DND-41 (cell line): ENCODE measurements at regions not wholly inside any gene's neighbourhood (a gene's known extent, or its start where the extent isn't known, plus 50 kb on each side); places are given as distances from the start of the nearest gene placed in this dataset.

Source experiments
- EZH2 ChIP-seq: IDR thresholded peaks from 3 replicates; pipeline ENCODE4 v1.6.1; 2012; ENCODE audit warnings: borderline replicate concordance, low read depth, mild to moderate bottlenecking, moderate library complexity, low read length, inconsistent platforms; ENCODE audit not compliant: severe bottlenecking
- TF ChIP-seq, protein P1 (sequence below): IDR thresholded peaks from 2 replicates; pipeline ENCODE4 v1.5.1; 2012; ENCODE audit warnings: borderline replicate concordance, low read length, moderate library complexity, mild to moderate bottlenecking; ENCODE audit not compliant: poor library complexity, severe bottlenecking; ENCODE audit errors: extremely low read depth

DNA sequence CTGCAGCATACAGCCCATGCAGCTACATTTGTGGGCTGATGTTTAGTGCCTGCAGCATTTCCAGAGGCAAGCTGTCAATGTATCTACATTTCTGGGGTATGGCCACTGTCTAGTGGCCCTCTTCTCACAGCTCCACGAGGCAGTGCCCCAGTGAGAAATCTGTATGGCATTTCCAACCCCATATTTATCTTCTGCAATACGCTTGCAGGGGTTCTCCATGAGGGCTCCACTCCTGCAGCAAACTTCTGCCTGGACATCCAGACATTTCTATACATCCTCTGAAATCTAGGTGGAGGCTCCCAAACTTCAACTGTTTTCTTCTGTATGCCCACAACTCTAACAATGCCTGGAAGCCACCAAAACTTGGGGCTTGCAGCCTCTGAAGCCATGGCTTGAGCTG is 502.3 kb downstream of the C6orf118 start:
- TF ChIP-seq, protein P1, sequence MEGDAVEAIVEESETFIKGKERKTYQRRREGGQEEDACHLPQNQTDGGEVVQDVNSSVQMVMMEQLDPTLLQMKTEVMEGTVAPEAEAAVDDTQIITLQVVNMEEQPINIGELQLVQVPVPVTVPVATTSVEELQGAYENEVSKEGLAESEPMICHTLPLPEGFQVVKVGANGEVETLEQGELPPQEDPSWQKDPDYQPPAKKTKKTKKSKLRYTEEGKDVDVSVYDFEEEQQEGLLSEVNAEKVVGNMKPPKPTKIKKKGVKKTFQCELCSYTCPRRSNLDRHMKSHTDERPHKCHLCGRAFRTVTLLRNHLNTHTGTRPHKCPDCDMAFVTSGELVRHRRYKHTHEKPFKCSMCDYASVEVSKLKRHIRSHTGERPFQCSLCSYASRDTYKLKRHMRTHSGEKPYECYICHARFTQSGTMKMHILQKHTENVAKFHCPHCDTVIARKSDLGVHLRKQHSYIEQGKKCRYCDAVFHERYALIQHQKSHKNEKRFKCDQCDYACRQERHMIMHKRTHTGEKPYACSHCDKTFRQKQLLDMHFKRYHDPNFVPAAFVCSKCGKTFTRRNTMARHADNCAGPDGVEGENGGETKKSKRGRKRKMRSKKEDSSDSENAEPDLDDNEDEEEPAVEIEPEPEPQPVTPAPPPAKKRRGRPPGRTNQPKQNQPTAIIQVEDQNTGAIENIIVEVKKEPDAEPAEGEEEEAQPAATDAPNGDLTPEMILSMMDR, result no peak
- TF ChIP-seq EZH2, result no peak
